WTC11 (cell line): ENCODE measurements at regions not wholly inside any gene's neighbourhood (a gene's known extent, or its start where the extent isn't known, plus 50 kb on each side); places are given as distances from the start of the nearest gene placed in this dataset.

Experiments used
- ATAC-seq: fragments of 200-7000 bp; cut with Tn5 transposase; 2 replicates; pipeline ENCODE4 v1.10.0; 2021; ENCODE audit warnings: mild to moderate bottlenecking, moderate library complexity
- CTCF ChIA-PET: fragments of 300-600 bp; sonication (Branson Sonifier 250); formaldehyde crosslinking; loops from one replicate; lab custom pipeline; 2021; ENCODE audit warnings: antibody characterized with exemption; lab: Charles Lee
- POLR2A ChIA-PET: fragments of 350-600 bp; sonication (Branson Sonifier 250); formaldehyde crosslinking; loops from one replicate; lab custom pipeline; 2021; ENCODE audit warnings: antibody characterized with exemption; lab: Charles Lee
- DNase-seq: peaks from one replicate; pipeline ENCODE4 v3.0.0; 2021; ENCODE audit warnings: low spot score
- H3K27ac Mint-ChIP-seq: 2 replicates; pipeline ENCODE4 v1.8.0; 2021; ENCODE audit warnings: mixed read lengths
- H3K27me3 Mint-ChIP-seq: 2 replicates; pipeline ENCODE4 v1.8.0; 2021; ENCODE audit warnings: low read depth, mild to moderate bottlenecking, moderate library complexity, mixed read lengths
- H3K36me3 Mint-ChIP-seq: 2 replicates; pipeline ENCODE4 v1.8.0; 2021; ENCODE audit warnings: mixed read lengths
- H3K4me1 Mint-ChIP-seq: 2 replicates; pipeline ENCODE4 v1.8.0; 2022; ENCODE audit warnings: mixed read lengths
- H3K4me3 Mint-ChIP-seq: 2 replicates; pipeline ENCODE4 v1.8.0; 2021; ENCODE audit warnings: mild to moderate bottlenecking, moderate library complexity, mixed read lengths
- H3K9me3 Mint-ChIP-seq: 2 replicates; pipeline ENCODE4 v1.8.0; 2021; ENCODE audit warnings: mixed read lengths
- ARID4B ChIP-seq: sonication (generic); formaldehyde crosslinking; IDR thresholded peaks from 2 replicates; pipeline ENCODE4 v1.8.0; 2023; ENCODE audit warnings: missing genetic modification reagents, mild to moderate bottlenecking, borderline replicate concordance
- ATF3 ChIP-seq: sonication (generic); formaldehyde crosslinking; conservative IDR thresholded peaks from 2 replicates; pipeline ENCODE4 v1.8.1; 2022; ENCODE audit warnings: mild to moderate bottlenecking, missing genetic modification reagents
- FOXJ3 ChIP-seq: sonication (generic); formaldehyde crosslinking; IDR thresholded peaks from 2 replicates; pipeline ENCODE4 v1.9.0; 2021; ENCODE audit warnings: missing genetic modification reagents, mild to moderate bottlenecking, borderline replicate concordance
- FOXP4 ChIP-seq: sonication (generic); formaldehyde crosslinking; IDR thresholded peaks from 2 replicates; pipeline ENCODE4 v1.8.0; 2022; ENCODE audit warnings: mild to moderate bottlenecking, missing genetic modification reagents
- GTF2I ChIP-seq: fragments of 250-450 bp; sonication (Bioruptor Pico); conservative IDR thresholded peaks from 2 replicates; pipeline ENCODE4 v1.4.0; 2021; ENCODE audit warnings: mild to moderate bottlenecking
- HMGXB4 ChIP-seq: sonication (generic); formaldehyde crosslinking; IDR thresholded peaks from 2 replicates; pipeline ENCODE4 v1.8.1; 2023; ENCODE audit warnings: mild to moderate bottlenecking, moderate library complexity, missing genetic modification reagents
- IRF1 ChIP-seq: sonication (generic); formaldehyde crosslinking; IDR thresholded peaks from 2 replicates; pipeline ENCODE4 v1.8.0; 2023; ENCODE audit warnings: missing genetic modification reagents
- JAZF1 ChIP-seq: fragments of 250-450 bp; sonication (Bioruptor Pico); IDR thresholded peaks from 2 replicates; pipeline ENCODE4 v1.9.0; 2021; ENCODE audit warnings: moderate library complexity, mild to moderate bottlenecking, inconsistent platforms
- MLX ChIP-seq: sonication (generic); formaldehyde crosslinking; IDR thresholded peaks from 2 replicates; pipeline ENCODE4 v1.8.1; 2023; ENCODE audit warnings: mild to moderate bottlenecking, missing genetic modification reagents, moderate library complexity
- NFYB ChIP-seq: sonication (generic); formaldehyde crosslinking; conservative IDR thresholded peaks from 2 replicates; pipeline ENCODE4 v1.8.0; 2022; ENCODE audit warnings: low read depth, missing genetic modification reagents
- NR2C2 ChIP-seq: sonication (generic); formaldehyde crosslinking; IDR thresholded peaks from 2 replicates; pipeline ENCODE4 v1.8.0; 2022; ENCODE audit warnings: mild to moderate bottlenecking, missing genetic modification reagents
- NR3C1 ChIP-seq: sonication (generic); formaldehyde crosslinking; conservative IDR thresholded peaks from 2 replicates; pipeline ENCODE4 v1.8.1; 2023; ENCODE audit warnings: low read depth, mild to moderate bottlenecking, missing genetic modification reagents
- PRDM15 ChIP-seq: sonication (generic); formaldehyde crosslinking; IDR thresholded peaks from 2 replicates; pipeline ENCODE4 v1.8.0; 2022; ENCODE audit warnings: missing genetic modification reagents
- TEAD1 ChIP-seq: sonication (generic); formaldehyde crosslinking; IDR thresholded peaks from 2 replicates; pipeline ENCODE4 v1.8.0; 2022; ENCODE audit warnings: mild to moderate bottlenecking, missing genetic modification reagents
- TP53 ChIP-seq: sonication (generic); formaldehyde crosslinking; IDR thresholded peaks from 2 replicates; pipeline ENCODE4 v1.8.1; 2023; ENCODE audit warnings: mild to moderate bottlenecking, missing genetic modification reagents
- ZBTB21 ChIP-seq: sonication (generic); formaldehyde crosslinking; IDR thresholded peaks from 2 replicates; pipeline ENCODE4 v1.8.1; 2023; ENCODE audit warnings: mild to moderate bottlenecking, missing genetic modification reagents, borderline replicate concordance
- ZBTB43 ChIP-seq: sonication (generic); formaldehyde crosslinking; IDR thresholded peaks from 2 replicates; pipeline ENCODE4 v1.8.1; 2023; ENCODE audit warnings: mild to moderate bottlenecking, missing genetic modification reagents
- ZNF281 ChIP-seq: sonication (generic); formaldehyde crosslinking; IDR thresholded peaks from 2 replicates; pipeline ENCODE4 v1.8.0; 2023; ENCODE audit warnings: mild to moderate bottlenecking, missing genetic modification reagents

- CTCF ChIA-PET: no interaction called here
- H3K27ac Mint-ChIP-seq: no peak overlapping the region
- ATAC-seq: no peak
- TF ChIP-seq ARID4B (CRISPR knock-in tag) (no peak), JAZF1 (CRISPR knock-in tag) (no peak), TEAD1 (CRISPR knock-in tag) (no peak), NR2C2 (CRISPR knock-in tag) (no peak), IRF1 (CRISPR knock-in tag) (no peak), ATF3 (CRISPR knock-in tag) (no peak), FOXP4 (CRISPR knock-in tag) (no peak), MLX (CRISPR knock-in tag) (no peak), NR3C1 (CRISPR knock-in tag) (no peak), HMGXB4 (CRISPR knock-in tag) (no peak), GTF2I (no peak), ZNF281 (CRISPR knock-in tag) (no peak), NFYB (no peak), ZBTB43 (CRISPR knock-in tag) (no peak), PRDM15 (CRISPR knock-in tag) (no peak), ZBTB21 (CRISPR knock-in tag) (no peak), FOXJ3 (CRISPR knock-in tag) (no peak), TP53 (no peak)
- no peaks in the 10 kb centered on the region for H3K27me3 Mint-ChIP-seq
- no peak overlapping the region for H3K4me3 Mint-ChIP-seq
- POLR2A ChIA-PET: no interaction called here
- DNase-seq: no peak
- peaks cover 39% of the 10 kb centered on the region for H3K9me3 Mint-ChIP-seq
- H3K4me1 Mint-ChIP-seq: no peaks in the 10 kb centered on the region
- H3K36me3 Mint-ChIP-seq: peaks cover 34% of the 10 kb centered on the region
Observed at GRCh38 chr2:52904355-52904891, 863.2 kb upstream of the CHAC2 start.
